Myocyte (in vitro differentiated cells): ENCODE measurements at regions not wholly inside any gene's neighbourhood (a gene's known extent, or its start where the extent isn't known, plus 50 kb on each side); places are given as distances from the start of the nearest gene placed in this dataset.
A peak's percentile ranks its signal among the peaks of the same experiment; 100 is the strongest.

Source experiments
- DNase-seq: peaks from one replicate; pipeline ENCODE4 v3.0.0-alpha.2; 2012; ENCODE audit warnings: low read depth

DNA sequence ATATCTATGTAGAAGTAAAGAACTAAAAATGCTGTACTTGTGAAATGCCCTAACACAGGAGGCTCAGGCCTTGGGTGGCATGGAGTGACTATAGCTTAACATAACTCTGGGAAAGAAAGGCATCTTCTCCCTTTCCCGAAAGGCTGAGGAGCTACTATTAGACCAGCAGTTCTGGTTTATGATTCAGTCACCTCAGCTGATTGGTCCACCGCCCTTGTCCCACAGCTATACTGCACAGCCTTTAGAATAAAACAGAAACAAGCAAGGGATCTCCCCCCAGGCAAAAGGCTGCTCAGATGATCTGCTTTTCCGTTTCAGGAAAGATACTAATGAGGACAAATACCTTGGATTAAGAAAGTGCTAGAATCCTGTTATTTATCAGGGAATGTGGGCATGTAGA is 171.3 kb downstream of the SNCA start:
- no peak for DNase-seq

DNA sequence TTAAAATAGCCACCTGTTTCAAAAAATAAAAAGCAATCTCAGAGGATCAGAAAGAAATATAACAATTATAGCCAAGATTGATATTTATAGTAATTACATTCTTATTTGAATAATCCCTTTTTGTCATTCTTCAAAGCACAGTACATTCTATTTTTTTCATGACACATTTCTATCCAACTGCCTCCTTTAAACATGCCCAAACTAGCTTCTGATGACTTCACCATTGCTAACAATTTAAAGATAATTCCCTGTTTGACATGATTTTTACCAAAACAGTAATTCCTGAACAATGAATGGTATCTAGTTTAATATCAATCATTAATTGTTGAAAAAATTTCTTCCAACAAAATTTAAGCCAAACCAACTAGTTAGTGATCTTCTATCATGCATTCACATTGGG is 172.4 kb downstream of the SNCA start:
- no peak for DNase-seq

GRCh38 chr4:89661173-89661899 is 175.6 kb downstream of the SNCA start:
- DNase-seq: peak; percentile 65

GRCh38 chr4:89660444-89661172 is 176.4 kb downstream of the SNCA start:
- no peak for DNase-seq

DNA sequence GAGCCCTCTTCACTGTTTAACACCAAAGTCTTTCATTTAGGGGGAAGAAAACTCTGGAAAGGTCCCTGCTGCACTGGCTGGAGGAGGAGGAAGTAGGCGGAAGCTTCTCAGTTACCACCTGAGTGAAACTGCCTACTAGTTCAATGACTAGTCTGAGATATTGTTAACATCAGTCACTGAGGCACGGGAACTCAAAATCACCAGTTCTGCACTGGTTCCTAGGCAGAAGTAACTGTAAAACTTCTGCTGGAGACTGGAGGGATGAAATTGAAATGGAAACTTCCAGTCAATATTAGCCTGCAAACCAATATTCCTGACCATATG is 178.3 kb downstream of the SNCA start:
- DNase-seq: no peak

GRCh38 chr4:89657931-89658700 is 178.8 kb downstream of the SNCA start:
- peak; percentile 52 for DNase-seq

DNA sequence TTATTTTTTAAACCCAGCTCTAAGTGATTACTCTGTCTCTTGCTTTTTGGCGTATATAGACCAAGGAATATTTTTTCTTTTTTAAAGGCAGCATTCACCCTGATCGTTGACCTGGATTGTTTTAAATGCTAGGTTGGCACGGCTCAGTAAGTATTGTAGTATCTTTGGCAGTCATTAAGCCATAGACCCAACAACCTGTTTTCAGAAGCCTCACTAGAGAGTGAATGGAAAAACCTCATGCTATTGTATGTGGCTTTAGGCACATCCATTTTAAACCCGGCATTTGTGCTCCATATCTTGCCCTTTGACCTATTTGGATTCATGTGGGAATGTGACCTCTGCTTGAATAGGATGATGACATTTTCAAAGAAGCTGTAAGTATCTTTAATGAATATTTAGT is 183.9 kb downstream of the SNCA start:
- no peak for DNase-seq

DNA sequence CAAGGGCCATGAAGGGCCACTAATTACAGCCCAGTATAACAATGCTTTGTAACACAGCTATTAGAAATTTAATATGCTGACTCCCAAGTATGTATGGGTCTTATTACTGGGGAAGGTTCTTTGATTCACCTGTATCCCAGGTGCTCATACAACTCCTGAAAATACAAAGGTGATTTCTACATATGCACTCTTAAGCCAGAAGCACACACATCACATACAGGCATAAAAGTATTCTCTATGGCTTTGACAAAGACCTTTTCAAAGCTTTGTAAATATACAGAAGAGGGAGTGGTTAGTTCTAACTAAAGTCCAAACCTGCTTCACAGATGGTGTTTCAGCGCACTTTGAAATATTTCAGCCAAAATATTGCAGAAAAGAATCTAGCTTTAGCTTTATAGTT is 191.5 kb downstream of the SNCA start:
- DNase-seq: no peak

GRCh38 chr4:89641367-89641687 is 195.6 kb downstream of the SNCA start:
- DNase-seq: no peak

GRCh38 chr4:89640620-89641366 is 196.2 kb downstream of the SNCA start:
- DNase-seq: peak; percentile 60

DNA sequence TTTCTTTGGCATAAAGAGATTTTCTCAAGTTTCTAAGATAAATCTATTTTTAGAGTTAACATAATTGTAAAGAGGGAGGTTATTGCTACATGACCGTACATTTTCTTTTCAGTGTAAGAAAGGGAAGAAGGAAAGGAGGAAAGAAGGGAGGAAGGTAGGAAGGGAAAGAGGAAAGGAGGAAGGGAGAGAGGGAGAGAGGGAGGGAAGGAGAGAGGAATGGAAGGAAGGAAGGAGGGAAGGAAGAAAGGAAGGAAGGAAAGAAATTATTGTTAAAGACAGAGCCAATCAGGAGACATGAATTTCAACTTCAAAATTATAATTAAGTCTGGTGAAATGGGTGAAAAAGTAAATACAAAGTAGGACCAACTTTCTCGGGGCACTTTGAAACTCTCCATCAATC is 197.6 kb downstream of the SNCA start:
- DNase-seq: no peak

GRCh38 chr4:89625599-89626293 is 211.2 kb downstream of the SNCA start:
- no peak for DNase-seq

DNA sequence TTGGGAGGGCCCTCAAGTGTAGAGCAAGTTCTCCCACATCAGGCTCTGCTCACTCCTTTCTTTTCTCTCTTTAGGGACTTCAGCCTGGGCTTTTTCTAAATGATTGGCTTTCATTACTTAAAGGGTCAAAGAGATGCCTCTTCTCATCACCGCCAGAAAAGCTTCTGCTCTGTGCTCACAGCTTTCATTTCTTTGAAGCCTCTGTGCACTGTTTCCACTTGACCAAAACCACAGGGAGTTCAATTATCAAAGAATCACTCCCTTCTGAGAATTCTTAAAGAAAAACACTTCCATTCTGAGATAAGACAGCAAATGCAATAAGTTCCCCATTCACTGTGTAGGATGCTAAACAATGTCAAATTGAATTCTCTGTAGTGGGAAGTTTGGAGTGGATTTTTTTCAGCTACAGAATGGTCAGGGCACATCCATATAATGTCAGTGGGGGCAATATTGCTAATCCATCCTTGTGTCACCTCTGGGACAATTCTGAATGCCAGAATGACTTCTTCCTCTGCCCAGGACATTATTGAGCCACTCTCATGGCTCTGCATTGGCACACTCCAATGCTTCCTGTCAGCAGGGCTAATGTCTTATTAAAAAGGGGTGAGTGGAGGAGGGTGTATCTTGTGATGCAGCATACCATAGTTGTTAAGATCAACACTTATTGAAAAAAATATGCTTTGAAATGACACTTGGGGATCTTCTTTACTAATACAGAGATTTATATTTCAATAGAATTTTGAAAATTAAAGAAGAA is 217.6 kb downstream of the SNCA start:
- DNase-seq: no peak

- DNase-seq: no peak
Observed at GRCh38 chr4:89618151-89618550, 218.8 kb downstream of the SNCA start.

- DNase-seq: no peak
Observed at GRCh38 chr4:89617317-89617716, 219.6 kb downstream of the SNCA start.

GRCh38 chr4:89616382-89616781 is 220.6 kb downstream of the SNCA start:
- no peak for DNase-seq

- no peak for DNase-seq
Observed at GRCh38 chr4:89615051-89615450, 221.9 kb downstream of the SNCA start.

DNA sequence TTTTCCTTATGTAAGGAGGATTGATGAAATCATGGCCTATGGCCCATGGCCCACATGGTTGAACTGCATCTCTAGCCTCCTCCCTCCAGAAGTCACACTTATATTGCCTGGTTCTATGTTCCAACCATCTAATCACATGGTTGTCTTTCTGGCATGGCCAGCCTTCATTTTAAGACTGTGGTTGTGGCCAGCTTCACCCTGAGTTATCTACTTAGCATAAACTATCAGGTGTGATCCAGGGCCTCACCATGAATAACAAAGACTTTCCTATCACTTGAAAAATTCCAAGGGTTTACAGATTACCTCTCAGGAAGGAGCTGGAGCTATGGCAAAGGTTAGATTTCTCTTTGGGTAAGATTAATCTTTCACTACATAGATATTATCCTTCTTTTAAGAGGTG is 222.8 kb downstream of the SNCA start:
- DNase-seq: no peak

- peak; percentile 42 for DNase-seq
Observed at GRCh38 chr4:89610236-89610635, 226.7 kb downstream of the SNCA start.

- no peak for DNase-seq
Observed at GRCh38 chr4:89609756-89610155, 227.2 kb downstream of the SNCA start.
